GM12878 (cell line): ENCODE measurements at regions not wholly inside any gene's neighbourhood (a gene's known extent, or its start where the extent isn't known, plus 50 kb on each side); places are given as distances from the start of the nearest gene placed in this dataset.

Source experiments
- ATAC-seq: fragments of 200-7000 bp; cut with Tn5 transposase; 3 replicates; pipeline ENCODE4 v1.9.1; 2020; ENCODE audit warnings: mild to moderate bottlenecking, moderate library complexity
- BruUV-seq: library from RNA; stranded (reverse); fragments of 400-500 nt; replicated peaks from 2 replicates; lab custom pipeline; 2021; lab: Mats Ljungman, UMichigan
- CTCF ChIA-PET: fragments of 300-600 bp; sonication (Branson Sonifier 250); formaldehyde crosslinking; extraction: SDS; loops from one replicate; lab custom pipeline; 2021; ENCODE audit warnings: inconsistent platforms; lab: Yijun Ruan, JAX
- POLR2A ChIA-PET: fragments of 350-600 bp; formaldehyde crosslinking; extraction: SDS; loops from one replicate; lab custom pipeline; 2021; ENCODE audit warnings: inconsistent platforms; lab: Charles Lee
- RAD21 ChIA-PET: fragments of 300-600 bp; sonication (Branson Sonifier 250); formaldehyde crosslinking; loops from one replicate; lab custom pipeline; 2023; ENCODE audit warnings: antibody characterized with exemption; ENCODE audit not compliant: unreplicated experiment; lab: Charles Lee
- SMC1A ChIA-PET: fragments of 300-600 bp; sonication (Branson Sonifier 250); formaldehyde crosslinking; loops from one replicate; lab custom pipeline; 2023; ENCODE audit not compliant: unreplicated experiment, uncharacterized antibody; lab: Charles Lee
- DNase-seq: peaks from one replicate; pipeline ENCODE4 v3.0.0-alpha.2; 2011; ENCODE audit warnings: low read depth, low spot score
- FAIRE-seq: peaks from 3 replicates; lab custom pipeline; 2011; peaks lifted over from hg19 to GRCh38; lab: Jason Lieb, UNC
- H2AFZ ChIP-seq: 2 replicates; pipeline ENCODE4 v1.6.0; 2011; ENCODE audit warnings: low read depth, low read length, control low read depth; ENCODE audit not compliant: control insufficient read depth
- H3K27ac ChIP-seq: 2 replicates; pipeline ENCODE4 v1.5.1; 2011; ENCODE audit warnings: control low read depth; ENCODE audit not compliant: control insufficient read depth, insufficient read depth
- H3K27me3 ChIP-seq, 2 experiments: replicated peaks in 1 of 2; 2 replicates each; pipeline versions ENCODE4 v1.6.0 to v1.6.1; 2011; ENCODE audit warnings: low read length in 1 of 2; ENCODE audit not compliant: control insufficient read depth in 2 of 2, insufficient read depth in 2 of 2
- H3K36me3 ChIP-seq, 2 experiments: 2 replicates each; pipeline ENCODE4 v1.5.1; 2011; ENCODE audit warnings: low read length in 1 of 2; ENCODE audit not compliant: control insufficient read depth in 2 of 2, insufficient read depth in 2 of 2
- H3K4me1 ChIP-seq: 2 replicates; pipeline ENCODE4 v1.6.1; 2011; ENCODE audit warnings: mild to moderate bottlenecking, low read length, moderate library complexity, mixed read lengths; ENCODE audit not compliant: control insufficient read depth, insufficient read depth
- H3K4me2 ChIP-seq: 2 replicates; pipeline ENCODE4 v1.6.0; 2011; ENCODE audit warnings: control low read depth; ENCODE audit not compliant: control insufficient read depth, insufficient read depth
- H3K4me3 ChIP-seq: fragments of 200-600 bp; sonication (generic); 2 replicates; pipeline ENCODE4 v1.5.1; 2016
- H3K79me2 ChIP-seq: 2 replicates; pipeline ENCODE4 v1.6.0; 2011; ENCODE audit warnings: low read length; ENCODE audit not compliant: control insufficient read depth, insufficient read depth
- H3K9ac ChIP-seq: 2 replicates; pipeline ENCODE4 v1.8.0; 2011; ENCODE audit warnings: low read length, control low read depth, mixed read lengths; ENCODE audit not compliant: control insufficient read depth, insufficient read depth
- H3K9me3 ChIP-seq: replicated peaks from 3 replicates; pipeline ENCODE4 v1.5.1; 2011; ENCODE audit warnings: mild to moderate bottlenecking, low read length; ENCODE audit not compliant: control insufficient read depth, insufficient read depth
- H4K20me1 ChIP-seq: 2 replicates; pipeline ENCODE4 v1.6.0; 2011; ENCODE audit not compliant: control insufficient read depth, insufficient read depth
- EED ChIP-seq: sonication (generic); IDR thresholded peaks from 2 replicates; pipeline ENCODE4 v1.6.1; 2016; ENCODE audit warnings: antibody characterized with exemption, low read depth
- HCFC1 ChIP-seq: fragments of 150-350 bp; IDR thresholded peaks from 2 replicates; pipeline ENCODE4 v1.6.1; 2014; ENCODE audit warnings: low read length
- MEF2B ChIP-seq: fragments of 450-650 bp; IDR thresholded peaks from 2 replicates; pipeline ENCODE4 v1.6.1; 2018; ENCODE audit warnings: mild to moderate bottlenecking, moderate library complexity; ENCODE audit not compliant: partially characterized antibody, poor library complexity, severe bottlenecking
- NFXL1 ChIP-seq: fragments of 450-650 bp; IDR thresholded peaks from 2 replicates; pipeline ENCODE4 v1.6.1; 2017; ENCODE audit warnings: antibody characterized with exemption, mild to moderate bottlenecking, borderline replicate concordance
- PBX3 ChIP-seq: IDR thresholded peaks from 2 replicates; pipeline ENCODE4 v1.6.1; 2011; ENCODE audit warnings: mild to moderate bottlenecking, low read depth, low read length, moderate library complexity; ENCODE audit not compliant: insufficient replicate concordance
- SP1 ChIP-seq: IDR thresholded peaks from one replicate; pipeline ENCODE4 v1.6.1; 2011; ENCODE audit warnings: low read depth, low read length
- SRF ChIP-seq, 2 experiments: IDR thresholded peaks; 2 replicates each; pipeline ENCODE4 v1.6.1; 2011; ENCODE audit warnings: low read depth in 2 of 2, low read length in 2 of 2, mild to moderate bottlenecking in 1 of 2, moderate library complexity in 1 of 2
- STAT1 ChIP-seq: fragments of 450-650 bp; conservative IDR thresholded peaks from 2 replicates; pipeline ENCODE4 v1.6.1; 2014; ENCODE audit warnings: antibody characterized with exemption, mild to moderate bottlenecking
- ZBED1 ChIP-seq: IDR thresholded peaks from 2 replicates; pipeline ENCODE4 v1.6.1; 2016; ENCODE audit warnings: borderline replicate concordance
- ZBTB11 ChIP-seq: fragments of 450-650 bp; formaldehyde crosslinking; IDR thresholded peaks from 2 replicates; pipeline ENCODE4 v1.5.0; 2022; ENCODE audit warnings: mild to moderate bottlenecking, missing genetic modification characterization
- WGBS: methylation state at CpG from one replicate; pipeline ENCODE4 v1.1.6; 2016; ENCODE audit warnings: low lambda C conversion rate; ENCODE audit not compliant: insufficient replicate concordance, insufficient coverage; ENCODE audit errors: missing lambda C conversion rate; 5-methylcytosine and 5-hydroxymethylcytosine counted together
- in situ Hi-C: fragments of 300-500 bp; cut with MboI; formaldehyde crosslinking; loops from 9 replicates; pipeline ENCODE4 v1.14.3; 2018; ENCODE audit warnings: mixed read lengths
- intact Hi-C: fragments of 100-400 bp; cut with micrococcal nuclease; formaldehyde crosslinking; loops from one replicate; pipeline ENCODE4 v1.14.2; 2022; ENCODE audit not compliant: unreplicated experiment

- no peaks in the 10 kb centered on the region for H3K9me3 ChIP-seq
- TF ChIP-seq SP1, result no peak
- TF ChIP-seq NFXL1, result no peak
- TF ChIP-seq MEF2B, result no peak
- TF ChIP-seq HCFC1, result no peak
- no peak overlapping the region for H3K4me3 ChIP-seq
- no peaks in the 10 kb centered on the region for H3K4me1 ChIP-seq
- in situ Hi-C loops, result no loop called here
- H3K27ac ChIP-seq, result no peak overlapping the region
- no peak for DNase-seq
- ChIA-PET CTCF (no interaction called here), SMC1A (interaction anchor here (0.7 kb wide), 1 partner anchor 1643 kb away, joined by 9 read pairs; no protein-coding TSS in a partner anchor), RAD21 (no interaction called here), POLR2A (no interaction called here)
- no TSS peak for BruUV-seq
- WGBS, result 61% methylated on average over 4 of the region's 4 CpGs
- no peak overlapping the region for H3K4me2 ChIP-seq
- 0 out of 4 replicates have a peak, but pooled peaks cover 0 to 4% of the 10 kb centered on the region in 2 experiments for H3K27me3 ChIP-seq
- no peak for ATAC-seq
- no peaks in the 10 kb centered on the region for H3K36me3 ChIP-seq
- H3K79me2 ChIP-seq, result no peaks in the 10 kb centered on the region
- H4K20me1 ChIP-seq, result no peaks in the 10 kb centered on the region
- FAIRE-seq, result no peak
- H3K9ac ChIP-seq, result no peak overlapping the region
- intact Hi-C loops, result no loop called here
- H2AFZ ChIP-seq, result no peak overlapping the region
Measured at GRCh38 chr20:22503577-22503976, 80.8 kb downstream of the FOXA2 start.

GRCh38 chr20:22502731-22503191 is 81.6 kb downstream of the FOXA2 start:
- BruUV-seq, result no TSS peak
- no peaks in the 10 kb centered on the region for H4K20me1 ChIP-seq
- no peaks in the 10 kb centered on the region for H3K9me3 ChIP-seq

More at GRCh38 chr20:22502731-22503191, 81.6 kb downstream of the FOXA2 start:
- ChIA-PET POLR2A (no interaction called here), CTCF (no interaction called here), RAD21 (no interaction called here), SMC1A (no interaction called here)
- Histone ChIP-seq H3K4me2 (no peak overlapping the region), H2AFZ (no peak overlapping the region), H3K4me3 (no peak overlapping the region), H3K27ac (no peak overlapping the region), H3K4me1 (no peaks in the 10 kb centered on the region), H3K9ac (no peak overlapping the region), H3K27me3 (0 out of 4 replicates have a peak, but pooled peaks cover 0 to 4% of the 10 kb centered on the region in 2 experiments), H3K36me3 (no peaks in the 10 kb centered on the region), H3K79me2 (no peaks in the 10 kb centered on the region)
- in situ Hi-C loops, result no loop called here
- no peak for FAIRE-seq
- DNase-seq, result no peak
- 29% methylated on average over 10 of the region's 10 CpGs for WGBS
- ATAC-seq, result no peak
- intact Hi-C loops, result no loop called here
- TF ChIP-seq ZBTB11 (CRISPR knock-in tag) (no peak), EED (no peak), STAT1 (no peak), ZBED1 (no peak), PBX3 (no peak), SRF (IDR thresholded peaks at IDR 0.05; ENCODE audit: low read depth in 2 of 2, low read length in 2 of 2) (no peak)
